ENCODE measurements at regions not wholly inside any gene's neighbourhood (a gene's known extent, or its start where the extent isn't known, plus 50 kb on each side); places are given as distances from the start of the nearest gene placed in this dataset.
"Not testable (repeated sequence)": the region's sequence is repeated elsewhere in the genome, so short reads cannot be mapped to it uniquely, and the experiment has no call there.

DNA sequence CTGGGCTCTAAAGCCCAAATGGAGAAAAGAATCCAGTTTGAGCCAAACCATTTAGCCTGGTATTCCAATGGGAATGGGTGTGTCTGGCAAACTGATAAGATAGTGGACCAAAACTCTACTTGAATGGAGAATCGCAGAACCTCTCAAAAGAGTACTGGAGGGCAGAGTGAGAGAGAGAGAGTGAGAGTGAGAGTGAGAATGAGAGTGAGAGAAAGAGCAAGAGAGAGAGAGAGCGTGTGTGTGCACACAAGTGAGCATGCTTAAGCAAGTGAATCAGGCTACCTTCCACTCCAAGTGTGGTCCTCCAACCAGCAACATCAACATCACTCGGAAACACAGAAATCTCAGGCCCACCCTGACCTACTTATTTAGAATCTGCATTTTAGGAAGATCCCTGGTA lies 58.8 kb downstream of the UQCRFS1 start:
- DNase-seq (ENCODE audit: low read depth) = no peak
- no peak for TF ChIP-seq CTCF (IDR thresholded peaks at IDR 0.05; ENCODE audit: control insufficient read depth, insufficient read depth, low read depth, low read length, missing control alignments)
- H3K4me3 ChIP-seq (ENCODE audit: control insufficient read depth, low read depth, low read length) = no peak overlapping the region

GRCh38 chr19:29145756-29146155 lies 67.2 kb downstream of the UQCRFS1 start:
- H3K4me3 ChIP-seq (ENCODE audit: control insufficient read depth, low read depth, low read length) = no peak overlapping the region
- DNase-seq (ENCODE audit: low read depth) = no peak
- no peak for TF ChIP-seq CTCF (IDR thresholded peaks at IDR 0.05; ENCODE audit: control insufficient read depth, insufficient read depth, low read depth, low read length, missing control alignments)

DNA sequence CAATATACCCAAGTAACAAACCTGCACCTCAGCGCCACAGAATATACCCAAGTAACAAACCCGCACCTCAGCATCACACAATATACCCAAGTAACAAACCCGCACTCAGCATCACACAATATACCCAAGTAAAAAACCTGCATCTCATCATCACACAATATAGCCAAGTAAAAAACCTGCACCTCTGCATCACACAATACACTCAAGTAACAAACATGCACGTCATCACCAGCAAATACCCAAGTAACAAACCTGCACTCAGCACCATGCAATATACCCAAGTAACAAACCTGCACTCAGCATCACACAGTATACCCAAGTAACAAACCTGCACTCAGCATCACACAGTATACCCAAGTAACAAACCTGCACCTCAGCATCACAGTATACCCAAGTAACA lies 69.8 kb downstream of the UQCRFS1 start:
- no peak for TF ChIP-seq CTCF (IDR thresholded peaks at IDR 0.05; ENCODE audit: control insufficient read depth, insufficient read depth, low read depth, low read length, missing control alignments)
- no peak for DNase-seq (ENCODE audit: low read depth)
- H3K4me3 ChIP-seq (ENCODE audit: control insufficient read depth, low read depth, low read length) = no peak overlapping the region

DNA sequence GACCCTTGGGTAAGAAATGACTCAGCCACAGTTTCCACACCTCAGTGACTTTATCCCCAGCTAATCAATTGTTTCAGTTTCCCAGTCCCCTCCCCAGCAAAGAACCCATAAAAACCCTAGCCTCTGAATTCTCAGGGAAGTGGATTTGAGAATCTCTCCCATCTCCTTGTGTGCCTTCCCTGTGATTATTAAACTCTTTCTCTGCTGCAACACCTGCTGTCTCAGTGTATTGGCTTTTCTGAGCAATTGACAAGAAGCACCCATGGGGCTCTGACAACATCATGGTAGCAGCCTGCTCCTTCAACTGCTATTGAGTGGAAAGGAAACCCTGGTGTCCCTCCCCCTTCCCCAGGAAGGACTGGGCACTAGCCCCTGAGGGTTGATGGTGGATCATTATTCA lies 73.7 kb downstream of the UQCRFS1 start:
- no peak for DNase-seq (ENCODE audit: low read depth)
- H3K4me3 ChIP-seq (ENCODE audit: control insufficient read depth, low read depth, low read length) = no peak overlapping the region
- TF ChIP-seq CTCF (IDR thresholded peaks at IDR 0.05; ENCODE audit: control insufficient read depth, insufficient read depth, low read depth, low read length, missing control alignments) = no peak

DNA sequence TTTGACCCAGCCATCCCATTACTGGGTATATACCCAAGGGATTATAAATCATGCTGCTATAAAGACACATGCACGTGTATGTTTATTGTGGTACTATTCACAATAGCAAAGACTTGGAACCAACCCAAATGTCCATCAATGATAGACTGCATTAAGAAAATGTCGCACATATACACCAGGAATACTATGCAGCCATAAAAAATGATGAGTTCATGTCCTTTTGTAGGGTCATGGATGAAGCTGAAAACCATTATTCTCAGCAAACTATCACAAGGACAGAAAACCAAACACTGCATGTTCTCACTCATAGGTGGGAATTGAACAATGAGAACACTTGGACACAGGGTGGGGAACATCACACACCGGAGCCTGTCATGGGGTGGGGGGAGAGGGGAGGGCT lies 74.7 kb downstream of the UQCRFS1 start:
- H3K4me3 ChIP-seq (ENCODE audit: control insufficient read depth, low read depth, low read length); DNase-seq (ENCODE audit: low read depth): not testable (repeated sequence)

GRCh38 chr19:29131456-29131855 lies 81.5 kb downstream of the UQCRFS1 start:
- no peak overlapping the region for H3K4me3 ChIP-seq (ENCODE audit: control insufficient read depth, low read depth, low read length)
- no peak for TF ChIP-seq CTCF (IDR thresholded peaks at IDR 0.05; ENCODE audit: control insufficient read depth, insufficient read depth, low read depth, low read length, missing control alignments)
- no peak for DNase-seq (ENCODE audit: low read depth)

- TF ChIP-seq CTCF (IDR thresholded peaks at IDR 0.05; ENCODE audit: control insufficient read depth, insufficient read depth, low read depth, low read length, missing control alignments) = no peak
- DNase-seq (ENCODE audit: low read depth) = no peak
- no peak overlapping the region for H3K4me3 ChIP-seq (ENCODE audit: control insufficient read depth, low read depth, low read length)
Observed at GRCh38 chr19:29129148-29129547, 83.8 kb downstream of the UQCRFS1 start.
